Lower lobe of right lung (tissue), 2 donors: ENCODE measurements at regions not wholly inside any gene's neighbourhood (a gene's known extent, or its start where the extent isn't known, plus 50 kb on each side); places are given as distances from the start of the nearest gene placed in this dataset.
A peak's percentile ranks its signal among the peaks of the same experiment; 100 is the strongest.

Source experiments
- ATAC-seq, 2 donors: fragments of 200-7000 bp; cut with Tn5 transposase; one replicate each; pipeline ENCODE4 v1.9.1; 2020 to 2022; ENCODE audit warnings: mild to moderate bottlenecking in 2 of 2, moderate library complexity in 2 of 2
- DNase-seq: peaks from one replicate; pipeline ENCODE4 v3.0.0-alpha.2; 2020
- H3K27ac ChIP-seq: fragments of 200-600 bp; one replicate; pipeline ENCODE4 v1.8.0; 2022
- H3K27me3 ChIP-seq: fragments of 200-600 bp; one replicate; pipeline ENCODE4 v1.8.0; 2022; ENCODE audit warnings: low read depth
- H3K36me3 ChIP-seq: fragments of 200-600 bp; one replicate; pipeline ENCODE4 v1.8.0; 2022; ENCODE audit warnings: mild to moderate bottlenecking
- H3K4me1 ChIP-seq: fragments of 200-600 bp; one replicate; pipeline ENCODE4 v1.8.0; 2022
- H3K4me3 ChIP-seq: fragments of 200-600 bp; one replicate; pipeline ENCODE4 v1.8.0; 2022; ENCODE audit warnings: mild to moderate bottlenecking
- H3K9me3 ChIP-seq: fragments of 200-600 bp; one replicate; pipeline ENCODE4 v1.8.0; 2022
- CTCF ChIP-seq: fragments of 200-600 bp; IDR thresholded peaks from one replicate; pipeline ENCODE4 v1.8.0; 2022; ENCODE audit warnings: antibody characterized with exemption, mild to moderate bottlenecking
- intact Hi-C: fragments of 100-400 bp; cut with DNase I; formaldehyde crosslinking; loops from one replicate; pipeline ENCODE4 v1.11.0; 2022
- donor health status: DM: no; HTN: yes; CAD: no; lungs with severe emphysema.

DNA sequence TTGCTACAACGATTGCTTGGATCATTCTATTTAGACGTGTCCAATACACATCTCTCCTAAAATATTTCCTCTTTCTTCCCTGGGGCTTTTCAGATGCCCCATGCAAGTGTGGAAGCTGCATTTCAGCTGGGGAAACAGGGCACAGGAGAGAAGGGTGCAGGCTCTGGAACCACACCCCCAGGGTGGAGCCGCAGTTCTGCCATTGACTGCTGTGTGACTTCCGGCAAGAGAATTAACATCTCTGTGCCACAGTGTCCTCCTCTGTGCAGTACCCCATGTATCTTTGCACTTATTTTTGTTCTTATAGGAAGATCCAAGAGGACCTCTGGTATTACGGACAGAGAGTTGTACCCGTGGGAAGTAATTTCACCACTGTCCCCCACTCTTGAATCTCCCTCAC lies 405.3 kb upstream of the EEF2KMT start:
- ATAC-seq, result no peak
- H3K27ac ChIP-seq, result no peak overlapping the region
- TF ChIP-seq CTCF, result no peak

DNA sequence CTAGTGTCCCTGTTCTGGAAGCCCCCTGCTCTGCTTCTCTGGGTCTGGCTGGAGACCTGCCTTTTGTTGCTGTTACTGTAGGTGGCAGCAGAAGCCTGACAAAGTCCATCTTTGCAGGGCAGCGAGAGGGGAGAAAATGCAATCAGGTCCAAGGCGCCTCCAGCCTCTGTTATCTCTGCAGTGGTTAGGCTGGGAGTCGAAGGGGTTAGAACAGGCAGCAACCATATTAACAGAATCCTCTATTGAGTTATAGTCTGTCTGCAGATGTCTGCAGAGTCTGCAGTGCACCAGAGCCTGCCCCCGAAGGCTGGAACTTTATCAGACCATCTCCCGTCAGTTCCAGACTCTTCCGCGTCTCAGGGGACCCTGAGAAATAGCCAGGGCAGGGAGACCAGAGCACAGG lies 404.9 kb upstream of the EEF2KMT start:
- intact Hi-C loops, result no loop called here
- H3K36me3 ChIP-seq, result no peaks in the 10 kb centered on the region
- H3K27ac ChIP-seq, result no peak overlapping the region
- H3K9me3 ChIP-seq, result no peaks in the 10 kb centered on the region
- TF ChIP-seq CTCF, result peak; percentile 16
- no peaks in the 10 kb centered on the region for H3K4me1 ChIP-seq
- no peak overlapping the region for H3K4me3 ChIP-seq
- ATAC-seq (no peak), DNase-seq (no peak)
- peaks cover 6% of the 10 kb centered on the region for H3K27me3 ChIP-seq

More for the DNA sequence above, 405.3 kb upstream of the EEF2KMT start:
- no peak for DNase-seq
- H3K9me3 ChIP-seq, result no peaks in the 10 kb centered on the region
- H3K4me1 ChIP-seq, result no peaks in the 10 kb centered on the region
- intact Hi-C loops, result no loop called here
- peaks cover 6% of the 10 kb centered on the region for H3K27me3 ChIP-seq
- H3K36me3 ChIP-seq, result no peaks in the 10 kb centered on the region
- H3K4me3 ChIP-seq, result no peak overlapping the region

- Histone ChIP-seq H3K4me1 (no peaks in the 10 kb centered on the region), H3K27ac (no peak overlapping the region), H3K36me3 (no peaks in the 10 kb centered on the region), H3K27me3 (peaks cover 6% of the 10 kb centered on the region), H3K9me3 (no peaks in the 10 kb centered on the region), H3K4me3 (no peak overlapping the region)
- intact Hi-C loops, result no loop called here
- DNase-seq, result no peak
- TF ChIP-seq CTCF, result no peak
- ATAC-seq, result no peak
Measured at GRCh38 chr16:5500526-5500925, 402.9 kb upstream of the EEF2KMT start.

DNA sequence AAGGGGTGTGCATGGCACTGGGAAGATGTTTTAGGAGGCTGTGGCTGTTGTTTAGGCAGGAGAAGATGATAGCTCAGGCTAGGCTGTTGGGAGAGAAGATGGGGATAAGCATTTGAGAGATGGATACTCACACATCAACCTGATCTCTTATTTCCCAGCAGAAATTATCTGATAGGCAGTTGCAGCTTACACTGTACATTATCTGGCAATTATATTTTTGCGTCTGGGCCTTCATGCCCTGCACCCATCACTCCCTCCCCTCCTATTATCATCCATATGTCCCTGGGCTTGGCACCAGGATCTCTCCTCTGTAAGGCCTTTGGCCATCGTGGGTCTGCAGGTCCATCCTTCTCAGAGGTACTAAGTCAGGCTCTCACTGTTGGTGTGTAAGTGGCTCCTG lies 401.0 kb upstream of the EEF2KMT start:
- no peak for ATAC-seq
- no peak for TF ChIP-seq CTCF
- no peaks in the 10 kb centered on the region for H3K9me3 ChIP-seq
- H3K4me1 ChIP-seq, result no peaks in the 10 kb centered on the region
- intact Hi-C loops, result no loop called here
- H3K4me3 ChIP-seq, result no peak overlapping the region
- no peak overlapping the region for H3K27ac ChIP-seq
- peaks cover 6% of the 10 kb centered on the region for H3K27me3 ChIP-seq
- no peaks in the 10 kb centered on the region for H3K36me3 ChIP-seq
- DNase-seq, result no peak

- Histone ChIP-seq H3K4me3 (no peak overlapping the region), H3K27me3 (no peaks in the 10 kb centered on the region), H3K4me1 (no peaks in the 10 kb centered on the region), H3K27ac (no peak overlapping the region), H3K9me3 (no peaks in the 10 kb centered on the region), H3K36me3 (no peaks in the 10 kb centered on the region)
- intact Hi-C loops, result no loop called here
- no peak for TF ChIP-seq CTCF
- ATAC-seq (no peak), DNase-seq (no peak)
Measured at GRCh38 chr16:5496013-5496412, 398.4 kb upstream of the EEF2KMT start.

GRCh38 chr16:5490499-5490898 lies 392.9 kb upstream of the EEF2KMT start:
- Histone ChIP-seq H3K4me3 (no peak overlapping the region), H3K27me3 (no peaks in the 10 kb centered on the region), H3K9me3 (no peaks in the 10 kb centered on the region), H3K4me1 (no peaks in the 10 kb centered on the region), H3K27ac (no peak overlapping the region), H3K36me3 (no peaks in the 10 kb centered on the region)
- peak; percentile 55 for TF ChIP-seq CTCF
- intact Hi-C loops, result no loop called here
- DNase-seq (peak; percentile 52), ATAC-seq (peak; percentile 42 to 55)
